Peyer's patch (tissue), 4 donors: ENCODE measurements at regions not wholly inside any gene's neighbourhood (a gene's known extent, or its start where the extent isn't known, plus 50 kb on each side); places are given as distances from the start of the nearest gene placed in this dataset.

ENCODE experiments used
- DNase-seq, 3 donors: peaks; one replicate each; pipeline ENCODE4 v3.0.0-alpha.2; 2017 to 2019
- H3K27ac ChIP-seq, 4 donors: fragments of 200-600 bp; sonication (generic); one replicate each; pipeline ENCODE4 v1.5.1; 2016 to 2019
- H3K27me3 ChIP-seq, 2 donors: fragments of 200-600 bp; sonication (generic); one replicate each; pipeline ENCODE4 v1.5.1; 2019
- H3K36me3 ChIP-seq, 3 donors: fragments of 200-600 bp; sonication (generic); one replicate each; pipeline ENCODE4 v1.5.1; 2016 to 2019
- H3K4me1 ChIP-seq, 4 donors: fragments of 200-600 bp; sonication (generic); one replicate each; pipeline ENCODE4 v1.5.1; 2016 to 2019
- H3K4me3 ChIP-seq, 4 donors: fragments of 200-600 bp; sonication (generic); 1 replicate in 3 of 4; 2 replicates in 1 of 4; pipeline ENCODE4 v1.5.1; 2016 to 2019; ENCODE audit warnings: mild to moderate bottlenecking in 1 of 4
- H3K9me3 ChIP-seq, 4 donors: fragments of 200-600 bp; sonication (generic); one replicate each; pipeline ENCODE4 v1.5.1; 2016 to 2019; ENCODE audit warnings: mild to moderate bottlenecking in 1 of 4
- CTCF ChIP-seq, 6 experiments: fragments of 450-650 bp in 4 of 6; fragments of 200-600 bp in 2 of 6; sonication (generic) in 1 of 6; IDR thresholded peaks; one replicate each; pipeline ENCODE4 v1.5.1; 2017 to 2019; ENCODE audit warnings: antibody characterized with exemption in 6 of 6, mild to moderate bottlenecking in 3 of 6, moderate library complexity in 1 of 6
- POLR2A ChIP-seq, 2 donors: fragments of 450-650 bp; IDR thresholded peaks; one replicate each; pipeline ENCODE4 v1.5.1; 2017; ENCODE audit warnings: antibody characterized with exemption in 2 of 2, mild to moderate bottlenecking in 2 of 2, moderate library complexity in 2 of 2

GRCh38 chr9:30995956-30996738 is 1388.3 kb upstream of the ACO1 start:
- TF ChIP-seq CTCF (IDR thresholded peaks at IDR 0.05) (no peak), POLR2A (IDR thresholded peaks at IDR 0.05) (no peak)

GRCh38 chr9:30996761-30997160 is 1387.7 kb upstream of the ACO1 start:
- Histone ChIP-seq H3K4me3 (no peak overlapping the region), H3K27me3 (no peaks in the 10 kb centered on the region), H3K36me3 (no peaks in the 10 kb centered on the region), H3K9me3 (no peaks in the 10 kb centered on the region), H3K4me1 (no peaks in the 10 kb centered on the region), H3K27ac (no peak overlapping the region)
- DNase-seq, result no peak
- TF ChIP-seq POLR2A (IDR thresholded peaks at IDR 0.05) (no peak), CTCF (IDR thresholded peaks at IDR 0.05) (no peak)

More at GRCh38 chr9:30995956-30996738, 1388.3 kb upstream of the ACO1 start:
- no peak overlapping the region for H3K27ac ChIP-seq
- no peaks in the 10 kb centered on the region for H3K4me1 ChIP-seq
- H3K9me3 ChIP-seq, result no peaks in the 10 kb centered on the region
- H3K27me3 ChIP-seq, result no peaks in the 10 kb centered on the region
- no peak overlapping the region for H3K4me3 ChIP-seq
- H3K36me3 ChIP-seq, result no peaks in the 10 kb centered on the region
- DNase-seq, result no peak

GRCh38 chr9:30997291-30997690 is 1387.2 kb upstream of the ACO1 start:
- TF ChIP-seq CTCF (IDR thresholded peaks at IDR 0.05), result no peak
- TF ChIP-seq POLR2A (IDR thresholded peaks at IDR 0.05), result no peak
- Histone ChIP-seq H3K9me3 (no peaks in the 10 kb centered on the region), H3K27me3 (no peaks in the 10 kb centered on the region), H3K36me3 (no peaks in the 10 kb centered on the region), H3K4me1 (no peaks in the 10 kb centered on the region), H3K27ac (no peak overlapping the region), H3K4me3 (no peak overlapping the region)
- no peak for DNase-seq

- H3K4me3 ChIP-seq, result no peak overlapping the region
- H3K9me3 ChIP-seq, result no peaks in the 10 kb centered on the region
- TF ChIP-seq CTCF (IDR thresholded peaks at IDR 0.05) (no peak), POLR2A (IDR thresholded peaks at IDR 0.05) (no peak)
- H3K4me1 ChIP-seq, result no peaks in the 10 kb centered on the region
- no peak overlapping the region for H3K27ac ChIP-seq
- H3K27me3 ChIP-seq, result no peaks in the 10 kb centered on the region
- H3K36me3 ChIP-seq, result no peaks in the 10 kb centered on the region
- no peak for DNase-seq
These were observed 1379.3 kb upstream of the ACO1 start for GRCh38 chr9:31005086-31005665.

GRCh38 chr9:31013371-31013770 is 1371.1 kb upstream of the ACO1 start:
- DNase-seq, result no peak
- Histone ChIP-seq H3K27me3 (no peaks in the 10 kb centered on the region), H3K4me1 (no peaks in the 10 kb centered on the region), H3K4me3 (no peak overlapping the region), H3K27ac (no peak overlapping the region), H3K9me3 (no peaks in the 10 kb centered on the region), H3K36me3 (no peaks in the 10 kb centered on the region)
- TF ChIP-seq POLR2A (IDR thresholded peaks at IDR 0.05) (no peak), CTCF (IDR thresholded peaks at IDR 0.05) (no peak)
